ENCODE measurements at regions not wholly inside any gene's neighbourhood (a gene's known extent, or its start where the extent isn't known, plus 50 kb on each side); places are given as distances from the start of the nearest gene placed in this dataset.

- no peak for DNase-seq (ENCODE audit: low spot score)
Observed at GRCh38 chr20:57808264-57809070, 98.7 kb upstream of the PMEPA1 start.

- DNase-seq (ENCODE audit: low spot score) = no peak
Observed at GRCh38 chr20:57807401-57808263, 97.8 kb upstream of the PMEPA1 start.

GRCh38 chr20:57806975-57807374 is 97.2 kb upstream of the PMEPA1 start:
- DNase-seq (ENCODE audit: low spot score) = no peak

GRCh38 chr20:57806476-57806875 is 96.7 kb upstream of the PMEPA1 start:
- no peak for DNase-seq (ENCODE audit: low spot score)

GRCh38 chr20:57805747-57806146 is 95.9 kb upstream of the PMEPA1 start:
- DNase-seq (ENCODE audit: low spot score) = peak; percentile 21

- no peak for DNase-seq (ENCODE audit: low spot score)
Observed at GRCh38 chr20:57804470-57805250, 94.8 kb upstream of the PMEPA1 start.

- no peak for DNase-seq (ENCODE audit: low spot score)
Observed at GRCh38 chr20:57803508-57804005, 93.7 kb upstream of the PMEPA1 start.

GRCh38 chr20:57802765-57803507 is 93.1 kb upstream of the PMEPA1 start:
- no peak for DNase-seq (ENCODE audit: low spot score)

GRCh38 chr20:57801581-57801980 is 91.8 kb upstream of the PMEPA1 start:
- no peak for DNase-seq (ENCODE audit: low spot score)

- DNase-seq (ENCODE audit: low spot score) = no peak
Observed at GRCh38 chr20:57800791-57801430, 91.1 kb upstream of the PMEPA1 start.

- DNase-seq (ENCODE audit: low spot score) = no peak
Observed at GRCh38 chr20:57797401-57797800, 87.6 kb upstream of the PMEPA1 start.

GRCh38 chr20:57795977-57796560 is 86.3 kb upstream of the PMEPA1 start:
- no peak for DNase-seq (ENCODE audit: low spot score)

GRCh38 chr20:57795342-57795697 is 85.5 kb upstream of the PMEPA1 start:
- no peak for DNase-seq (ENCODE audit: low spot score)

- peak; percentile 92 for DNase-seq (ENCODE audit: low spot score)
Observed at GRCh38 chr20:57794600-57795341, 85.0 kb upstream of the PMEPA1 start.

GRCh38 chr20:57794036-57794435 is 84.2 kb upstream of the PMEPA1 start:
- DNase-seq (ENCODE audit: low spot score) = no peak

GRCh38 chr20:57793421-57793820 is 83.6 kb upstream of the PMEPA1 start:
- DNase-seq (ENCODE audit: low spot score) = no peak

GRCh38 chr20:57792386-57793080 is 82.7 kb upstream of the PMEPA1 start:
- DNase-seq (ENCODE audit: low spot score) = no peak

- peak; percentile 36 for DNase-seq (ENCODE audit: low spot score)
Observed at GRCh38 chr20:57791966-57792365, 82.2 kb upstream of the PMEPA1 start.
